22Rv1 (cell line): ENCODE measurements at regions not wholly inside any gene's neighbourhood (a gene's known extent, or its start where the extent isn't known, plus 50 kb on each side); places are given as distances from the start of the nearest gene placed in this dataset.

Experiments
- ZFX ChIP-seq: fragments of 450-650 bp; IDR thresholded peaks from 2 replicates; pipeline ENCODE4 v1.6.1; 2017; ENCODE audit warnings: antibody characterized with exemption, borderline replicate concordance
- TF ChIP-seq, protein P1 (sequence below): fragments of 450-650 bp; IDR thresholded peaks from 2 replicates; pipeline ENCODE4 v1.5.1; 2017; ENCODE audit warnings: mild to moderate bottlenecking

DNA sequence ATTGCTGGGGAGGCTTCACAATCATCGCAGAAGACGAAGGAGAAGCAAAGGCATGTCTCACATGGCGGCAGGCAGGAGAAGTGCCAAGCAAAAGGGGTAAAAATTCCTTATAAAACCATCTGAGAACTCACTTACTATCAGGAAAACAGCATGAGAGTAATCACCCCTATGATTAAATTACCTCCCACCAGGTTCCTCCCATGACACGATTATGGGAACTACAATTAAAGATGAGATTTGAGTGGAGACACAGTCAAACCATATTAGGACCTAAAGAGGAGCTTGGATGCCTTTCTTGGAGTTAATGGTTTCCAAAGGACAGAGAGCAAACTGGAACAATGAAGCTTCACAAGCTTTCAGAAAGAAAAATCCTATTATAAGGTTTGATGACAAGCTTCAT lies 168.4 kb upstream of the SMARCAD1 start:
- TF ChIP-seq, protein P1, sequence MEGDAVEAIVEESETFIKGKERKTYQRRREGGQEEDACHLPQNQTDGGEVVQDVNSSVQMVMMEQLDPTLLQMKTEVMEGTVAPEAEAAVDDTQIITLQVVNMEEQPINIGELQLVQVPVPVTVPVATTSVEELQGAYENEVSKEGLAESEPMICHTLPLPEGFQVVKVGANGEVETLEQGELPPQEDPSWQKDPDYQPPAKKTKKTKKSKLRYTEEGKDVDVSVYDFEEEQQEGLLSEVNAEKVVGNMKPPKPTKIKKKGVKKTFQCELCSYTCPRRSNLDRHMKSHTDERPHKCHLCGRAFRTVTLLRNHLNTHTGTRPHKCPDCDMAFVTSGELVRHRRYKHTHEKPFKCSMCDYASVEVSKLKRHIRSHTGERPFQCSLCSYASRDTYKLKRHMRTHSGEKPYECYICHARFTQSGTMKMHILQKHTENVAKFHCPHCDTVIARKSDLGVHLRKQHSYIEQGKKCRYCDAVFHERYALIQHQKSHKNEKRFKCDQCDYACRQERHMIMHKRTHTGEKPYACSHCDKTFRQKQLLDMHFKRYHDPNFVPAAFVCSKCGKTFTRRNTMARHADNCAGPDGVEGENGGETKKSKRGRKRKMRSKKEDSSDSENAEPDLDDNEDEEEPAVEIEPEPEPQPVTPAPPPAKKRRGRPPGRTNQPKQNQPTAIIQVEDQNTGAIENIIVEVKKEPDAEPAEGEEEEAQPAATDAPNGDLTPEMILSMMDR, result no peak
- no peak for TF ChIP-seq ZFX
